DMS79 (cell line): ENCODE measurements at regions not wholly inside any gene's neighbourhood (a gene's known extent, or its start where the extent isn't known, plus 50 kb on each side); places are given as distances from the start of the nearest gene placed in this dataset.
"Not testable (repeated sequence)": the region's sequence is repeated elsewhere in the genome, so short reads cannot be mapped to it uniquely, and the experiment has no call there.

ENCODE experiments used
- DNase-seq: peaks from one replicate; lab custom pipeline; 2025; lab: John Stamatoyannopoulos, UW

DNA sequence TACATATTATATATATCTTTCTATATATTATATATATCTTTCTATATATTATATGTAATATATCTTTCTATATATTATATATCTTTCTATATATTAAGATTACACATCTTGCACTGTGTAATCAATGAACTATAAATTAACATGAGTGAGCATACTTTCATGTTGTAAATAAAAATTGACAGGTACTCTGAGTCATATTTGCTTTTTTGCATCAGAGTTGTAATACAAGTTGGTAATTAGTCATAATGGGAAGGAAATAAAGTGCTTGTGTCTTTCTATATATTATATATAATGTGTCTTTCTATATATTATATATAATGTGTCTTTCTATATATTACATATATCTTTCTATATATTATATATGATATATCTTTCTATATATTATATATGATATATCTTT lies 172.5 kb upstream of the MAGI2 start:
- not testable (repeated sequence) for DNase-seq

DNA sequence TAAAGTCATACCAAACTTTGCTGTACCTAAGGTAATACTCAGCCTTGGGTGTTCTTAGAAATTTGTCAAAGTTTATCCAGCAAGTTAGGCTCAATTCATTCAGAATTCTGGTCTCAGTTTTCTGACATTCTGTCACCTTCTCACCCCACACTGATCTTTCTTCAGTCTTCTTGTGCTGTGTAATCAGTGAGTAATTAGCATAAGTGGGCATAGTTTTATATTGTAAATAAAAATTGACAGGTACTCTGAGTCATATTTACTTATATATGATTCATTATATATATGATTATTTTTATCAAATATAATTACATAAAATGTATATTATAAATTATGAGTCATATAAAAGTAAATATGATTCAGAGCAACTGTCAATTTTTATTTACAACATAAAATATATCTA lies 170.9 kb upstream of the MAGI2 start:
- DNase-seq, result no peak

- no peak for DNase-seq
Measured at GRCh38 chr7:79622781-79623180, 169.3 kb upstream of the MAGI2 start.

DNA sequence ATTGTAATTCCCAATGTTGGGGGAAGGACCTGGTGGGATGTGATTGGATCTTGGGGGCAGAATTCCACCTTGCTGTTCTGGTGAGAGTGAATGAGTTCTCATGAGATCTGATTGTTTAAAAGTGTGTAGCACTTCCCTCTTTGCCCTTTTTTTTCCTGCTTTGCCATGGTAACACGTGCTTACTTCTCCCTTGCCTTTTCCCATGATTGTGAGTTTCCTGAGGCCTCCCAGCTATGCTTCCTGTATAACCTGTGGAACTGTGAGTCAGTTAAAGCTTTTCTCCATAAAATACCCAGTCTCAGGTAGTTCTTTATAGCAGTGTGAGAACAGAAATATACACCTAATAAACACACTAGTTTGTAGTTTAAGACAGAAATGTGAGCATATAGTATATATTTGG lies 166.8 kb upstream of the MAGI2 start:
- no peak for DNase-seq

GRCh38 chr7:79619216-79619615 lies 165.7 kb upstream of the MAGI2 start:
- DNase-seq, result no peak

- no peak for DNase-seq
Measured at GRCh38 chr7:79615871-79616640, 162.6 kb upstream of the MAGI2 start.

DNA sequence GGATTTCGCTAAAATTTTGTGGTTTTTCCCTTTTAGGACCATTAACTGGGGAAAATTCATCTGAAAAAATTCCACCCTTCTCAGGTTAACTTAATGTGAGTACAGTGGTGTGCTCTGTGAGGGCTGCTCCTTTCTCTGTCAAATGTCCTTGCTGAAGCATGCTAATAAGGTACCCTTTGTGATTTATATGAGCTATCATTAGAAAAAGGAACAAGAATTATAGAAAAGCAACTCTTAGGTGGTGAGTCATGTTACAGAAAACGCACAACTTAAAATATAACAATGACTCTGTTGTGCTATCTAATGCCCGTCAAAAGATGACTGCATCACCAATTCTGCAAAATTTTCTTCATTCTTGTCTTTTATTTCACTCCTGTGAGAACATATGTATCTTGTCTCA lies 162.0 kb upstream of the MAGI2 start:
- DNase-seq, result no peak

DNA sequence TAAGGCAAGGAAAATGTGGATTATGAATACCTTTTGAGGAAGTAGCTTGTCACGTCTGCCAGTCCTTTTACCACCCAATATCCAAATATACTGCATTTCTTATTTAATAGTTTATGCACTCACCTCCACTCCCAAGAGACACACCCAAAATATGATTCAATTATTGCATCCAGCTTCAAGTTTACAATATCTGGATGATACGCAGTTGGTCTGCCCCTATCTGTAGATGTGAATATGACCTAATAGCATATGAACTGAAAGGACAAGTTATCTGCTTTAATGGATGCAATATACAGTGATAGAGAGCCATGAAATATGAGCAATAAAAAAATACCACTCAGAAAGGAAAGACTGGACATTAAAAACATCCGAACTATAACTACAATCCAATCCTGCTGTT lies 159.4 kb upstream of the MAGI2 start:
- no peak for DNase-seq

GRCh38 chr7:79612022-79612421 lies 158.6 kb upstream of the MAGI2 start:
- no peak for DNase-seq

GRCh38 chr7:79610748-79611304 lies 157.4 kb upstream of the MAGI2 start:
- DNase-seq, result no peak

- no peak for DNase-seq
Measured at GRCh38 chr7:79610313-79610712, 156.8 kb upstream of the MAGI2 start.

DNA sequence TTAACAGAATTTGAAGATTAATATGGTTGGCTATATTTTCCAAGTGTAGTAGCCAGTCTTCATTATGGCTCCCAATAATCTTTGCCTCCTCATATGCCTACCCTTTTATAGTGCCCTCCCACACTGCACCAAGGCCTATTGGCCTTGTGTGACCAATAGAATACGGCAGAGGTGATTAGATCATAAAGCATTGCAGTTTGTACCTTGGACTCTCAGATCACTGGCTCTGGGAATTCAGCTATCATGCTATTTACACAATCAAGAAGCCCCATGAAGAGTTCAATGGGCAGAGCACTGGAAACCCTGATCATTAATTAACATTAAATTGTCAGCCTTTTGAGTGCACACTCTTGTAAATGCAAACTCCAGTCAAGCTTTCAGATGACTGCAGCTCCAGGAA lies 154.5 kb upstream of the MAGI2 start:
- DNase-seq, result no peak

DNA sequence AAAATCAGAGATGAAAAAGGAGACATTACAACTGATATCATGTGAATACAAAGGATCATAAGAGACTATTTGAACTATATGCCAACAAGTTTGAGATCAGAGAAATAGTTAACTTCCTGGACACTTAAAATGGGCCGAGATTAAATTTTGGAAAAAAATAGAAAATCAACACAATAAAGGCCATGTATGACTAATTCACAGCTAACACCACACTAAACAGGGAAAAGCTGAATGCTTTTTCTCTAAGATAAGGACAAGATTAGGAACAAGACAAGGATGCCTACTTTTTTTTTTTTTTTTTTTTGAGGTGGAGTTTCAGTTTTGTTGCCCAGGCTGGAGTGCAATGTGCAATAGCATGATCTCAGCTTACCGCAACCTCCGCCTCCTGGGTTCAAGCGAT lies 151.4 kb upstream of the MAGI2 start:
- DNase-seq, result no peak

GRCh38 chr7:79598351-79598750 lies 144.9 kb upstream of the MAGI2 start:
- DNase-seq, result peak; percentile 86

DNA sequence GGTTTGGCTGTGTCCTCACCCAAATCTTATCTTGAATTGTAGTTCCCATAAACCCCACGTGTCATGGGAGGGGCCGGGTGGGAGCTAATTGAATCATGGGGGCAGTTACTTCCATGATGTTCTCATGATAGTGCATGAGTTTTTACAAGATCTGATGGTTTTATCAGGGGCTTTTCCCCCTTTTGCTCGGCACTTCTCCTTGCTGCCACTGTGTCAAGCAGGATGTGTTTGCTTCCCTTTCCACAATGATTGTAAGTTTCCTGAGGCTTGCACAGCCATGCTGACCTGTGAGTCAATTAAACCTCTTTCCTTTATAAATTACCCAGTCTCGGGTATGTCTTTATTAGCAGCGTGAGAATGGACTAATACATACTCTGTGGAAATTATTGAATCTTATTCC lies 141.2 kb upstream of the MAGI2 start:
- not testable (repeated sequence) for DNase-seq

GRCh38 chr7:79593866-79594301 lies 140.4 kb upstream of the MAGI2 start:
- DNase-seq, result no peak

DNA sequence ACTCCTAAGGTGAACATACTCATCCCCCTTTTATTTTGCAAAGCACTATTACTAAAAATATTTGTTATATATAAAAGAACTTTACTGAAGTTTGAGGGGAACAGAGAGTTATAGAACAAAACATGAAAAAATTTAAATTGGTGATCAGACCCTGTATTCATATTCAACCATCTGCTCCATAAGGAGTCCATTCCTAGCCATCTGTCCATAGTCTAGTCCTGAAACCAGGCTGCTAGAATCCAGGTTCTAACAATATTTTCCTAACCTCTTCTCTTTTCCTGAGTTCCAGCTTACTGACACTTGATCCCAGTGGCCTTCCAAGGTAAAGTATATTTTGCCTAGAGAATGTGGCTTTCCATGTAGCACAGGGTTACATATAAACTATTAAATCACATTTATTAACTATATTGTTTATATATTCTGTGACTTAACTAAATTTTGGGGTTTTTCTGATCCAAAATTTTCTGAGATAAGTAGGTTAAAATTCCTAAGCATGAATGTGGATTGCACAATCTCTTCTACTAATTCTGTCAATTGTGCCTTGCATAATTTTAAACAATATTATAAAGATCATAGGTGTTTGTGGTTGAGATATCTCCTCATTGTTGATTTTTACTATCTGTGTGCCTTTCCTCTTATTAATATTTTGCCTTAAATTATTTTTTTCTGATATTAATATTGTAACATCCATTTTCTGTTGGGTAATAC lies 137.6 kb upstream of the MAGI2 start:
- no peak for DNase-seq

DNA sequence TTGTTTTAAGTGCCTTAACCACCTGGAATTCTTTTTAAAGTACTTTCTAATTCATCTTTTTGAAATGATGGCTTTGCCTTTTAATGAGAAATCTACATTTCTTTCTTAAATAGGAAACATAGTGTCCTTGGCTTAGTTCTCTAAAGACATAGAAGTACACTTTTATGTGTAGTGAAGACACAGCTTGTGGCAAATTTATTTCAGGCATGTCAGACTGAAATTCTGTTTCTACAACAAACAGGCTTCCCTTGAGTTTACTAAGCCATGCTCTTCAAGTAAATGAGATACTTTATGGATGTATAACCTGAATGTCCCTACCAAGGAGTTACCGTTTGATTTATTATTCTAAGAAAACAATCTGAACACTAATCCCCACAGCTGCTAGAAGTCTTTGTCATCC lies 136.9 kb upstream of the MAGI2 start:
- DNase-seq, result peak; percentile 26

DNA sequence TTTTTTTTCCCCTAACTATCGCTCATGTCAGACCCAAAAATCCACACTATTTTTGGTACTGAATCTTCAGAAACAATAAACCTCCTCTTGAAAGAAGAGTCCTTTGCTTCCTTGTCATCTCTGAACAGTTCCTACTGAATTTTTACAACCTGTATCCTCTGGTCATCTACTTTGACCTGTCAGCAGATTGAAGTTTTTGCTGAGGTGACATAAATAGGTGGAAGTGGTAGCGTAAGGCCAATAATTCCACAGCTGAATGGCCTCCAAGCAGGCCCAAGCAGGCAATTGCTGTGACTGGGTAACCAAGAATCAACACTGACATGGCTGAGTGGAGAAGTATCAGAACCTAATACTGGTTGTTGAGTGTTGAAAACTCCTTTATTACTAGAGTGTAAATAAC lies 117.4 kb upstream of the MAGI2 start:
- DNase-seq, result peak; percentile 3

- DNase-seq, result no peak
Measured at GRCh38 chr7:79563821-79564522, 110.5 kb upstream of the MAGI2 start.

- no peak for DNase-seq
Measured at GRCh38 chr7:79555571-79555970, 102.1 kb upstream of the MAGI2 start.

DNA sequence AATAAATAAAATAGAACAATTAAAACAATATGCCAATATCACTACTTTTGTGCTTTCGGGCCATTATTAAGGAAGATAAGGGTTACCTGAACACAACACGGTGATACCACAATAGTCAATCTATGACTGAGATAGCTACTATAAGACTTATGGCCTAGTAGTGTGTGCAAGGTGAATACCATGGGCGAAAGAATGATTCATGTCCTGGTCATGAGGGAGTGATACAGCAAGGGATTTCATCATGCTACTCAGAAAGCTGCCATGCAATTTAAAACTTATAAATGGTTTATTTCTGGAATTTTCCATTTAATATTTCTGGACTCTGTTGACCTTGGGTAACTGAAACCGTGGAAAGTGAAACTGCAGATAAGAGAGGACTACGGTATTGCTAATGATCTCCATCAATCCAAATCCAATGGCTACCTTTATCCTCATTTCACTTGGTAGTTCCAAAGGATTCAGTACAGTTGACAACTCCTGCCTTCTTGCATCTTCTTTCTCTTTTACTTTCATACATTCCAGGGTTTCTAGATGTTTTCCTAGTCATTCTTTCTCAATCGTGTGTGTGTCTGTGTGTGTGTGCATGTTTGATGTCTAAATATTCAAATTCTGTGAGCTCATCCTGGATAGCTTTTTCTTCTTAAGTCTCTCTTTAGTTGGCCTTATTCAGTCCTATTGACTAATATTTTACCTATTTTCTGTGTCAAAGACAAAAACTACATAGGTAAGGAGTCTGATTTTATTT lies 100.5 kb upstream of the MAGI2 start:
- no peak for DNase-seq
